HG02973 (cell line): ENCODE measurements at regions not wholly inside any gene's neighbourhood (a gene's known extent, or its start where the extent isn't known, plus 50 kb on each side); places are given as distances from the start of the nearest gene placed in this dataset.

Source experiments
- ATAC-seq: cut with Tn5 transposase; IDR thresholded peaks from one replicate; pipeline ENCODE4 v1.9.1; 2021; ENCODE audit warnings: moderate library complexity; ENCODE audit not compliant: unreplicated experiment

DNA sequence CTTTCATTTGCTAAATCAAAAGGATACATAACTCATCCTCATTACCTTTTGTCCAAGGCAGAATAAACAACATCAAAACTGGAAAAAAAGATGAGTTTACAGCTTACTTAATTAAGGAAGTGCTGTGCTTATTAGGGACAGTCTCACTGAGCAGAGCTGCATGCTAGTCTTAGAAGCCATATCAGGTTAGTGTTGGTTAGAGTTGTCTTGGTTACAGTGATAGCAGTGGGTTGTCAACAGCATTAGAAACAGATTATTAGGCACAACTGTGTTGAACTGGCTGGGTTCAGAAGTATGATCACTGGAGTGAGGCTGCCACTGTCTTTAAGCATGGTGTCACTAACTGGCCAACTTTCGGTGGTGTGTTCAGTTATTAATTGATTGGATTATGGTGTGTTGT is 503.9 kb upstream of the IGFBP3 start:
- no peak for ATAC-seq

DNA sequence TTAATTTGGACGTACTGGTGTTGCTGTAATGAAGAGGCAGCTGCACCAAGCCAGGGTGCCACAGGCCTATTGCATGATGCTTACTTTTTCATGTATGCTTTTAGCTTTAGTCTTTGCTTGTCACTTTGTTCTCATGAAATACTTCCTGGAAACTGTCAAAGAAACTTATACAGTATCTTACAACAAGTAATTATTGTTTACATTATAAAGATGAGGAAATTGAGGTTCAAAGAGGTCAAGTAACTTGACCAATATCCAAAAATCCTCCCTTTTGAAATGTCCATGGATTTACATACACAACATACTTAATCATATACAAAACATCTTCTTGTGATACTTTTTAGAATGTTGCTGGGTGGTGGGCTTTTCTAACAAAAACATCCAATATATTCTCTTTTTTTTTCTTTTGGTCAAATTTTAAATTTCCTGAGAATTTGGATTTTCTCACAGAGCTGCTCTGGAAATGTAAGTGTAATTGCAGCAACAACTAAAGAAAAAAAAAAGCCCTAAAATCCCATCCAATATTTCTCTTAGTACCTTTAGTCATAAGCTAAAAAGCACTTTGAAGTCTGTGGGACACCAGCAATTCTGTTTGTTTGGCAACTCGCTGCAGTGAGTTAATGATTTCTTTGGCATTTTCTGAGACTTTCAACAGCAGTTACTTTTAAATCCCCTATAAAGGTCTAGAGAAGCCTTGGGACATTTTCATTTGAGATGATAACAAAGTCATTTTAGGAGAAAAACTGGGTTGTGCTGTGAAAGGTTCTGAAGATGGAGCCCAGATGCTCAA is 500.6 kb upstream of the IGFBP3 start:
- no peak for ATAC-seq

- ATAC-seq = no peak
Measured at GRCh38 chr7:46414946-46415345, 493.9 kb upstream of the IGFBP3 start.

DNA sequence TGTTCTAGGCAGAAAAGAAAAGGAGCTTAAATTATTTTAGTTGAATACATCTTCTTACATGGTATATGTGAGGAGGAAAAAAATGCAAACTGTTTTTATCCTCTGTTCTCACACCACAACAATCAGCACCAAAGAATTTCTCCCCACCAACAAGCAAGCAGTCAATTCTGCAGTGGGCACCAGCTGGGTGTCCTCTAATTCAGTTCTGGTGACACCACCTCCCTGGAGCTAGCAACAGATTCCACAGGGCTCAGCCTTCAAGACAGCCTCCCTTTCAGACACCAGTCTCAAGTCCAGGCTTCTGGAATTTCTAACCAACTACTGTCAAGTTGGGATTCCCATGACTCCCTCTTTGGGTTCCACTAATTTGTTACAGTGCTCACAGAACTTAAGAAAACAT is 490.2 kb upstream of the IGFBP3 start:
- ATAC-seq = no peak

DNA sequence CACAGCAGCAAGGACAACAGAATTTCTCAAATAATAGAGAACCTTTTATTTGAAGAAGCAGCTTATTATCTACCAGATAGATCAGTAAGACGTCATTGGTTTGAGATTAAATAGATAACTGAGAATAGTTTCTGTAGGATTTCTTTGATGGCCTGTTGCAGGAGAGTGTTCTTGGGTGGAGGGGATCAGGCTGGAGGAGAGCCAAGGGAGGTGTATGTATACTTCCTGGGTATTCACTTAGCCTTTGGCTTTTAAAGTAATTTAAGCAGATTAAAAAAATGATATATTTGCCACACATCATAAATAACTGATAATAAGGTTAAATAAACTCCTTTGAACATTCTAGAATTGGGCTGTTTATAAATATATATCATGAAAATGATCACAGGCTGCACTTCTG is 486.1 kb upstream of the IGFBP3 start:
- ATAC-seq = no peak

- no peak for ATAC-seq
Measured at GRCh38 chr7:46397591-46397990, 476.5 kb upstream of the IGFBP3 start.

DNA sequence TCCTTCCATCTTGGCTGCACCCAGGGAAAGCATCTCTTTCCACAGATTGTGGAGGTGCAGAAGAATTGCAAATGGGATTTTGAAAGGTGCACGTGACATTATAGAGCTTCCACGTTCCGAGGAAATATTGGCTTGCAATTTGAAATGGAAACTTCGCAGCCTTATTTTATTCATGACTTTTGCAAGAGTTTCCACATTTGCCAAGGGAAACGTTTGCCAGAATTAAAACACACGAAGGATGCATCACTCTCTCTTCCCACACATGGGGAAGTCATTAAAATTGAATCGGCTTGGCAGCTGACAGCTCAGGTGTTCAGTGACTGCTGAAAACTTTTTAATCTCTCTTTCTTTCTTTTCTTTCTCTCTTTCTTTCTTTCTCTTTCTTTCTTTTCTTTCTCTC is 475.4 kb upstream of the IGFBP3 start:
- no peak for ATAC-seq

DNA sequence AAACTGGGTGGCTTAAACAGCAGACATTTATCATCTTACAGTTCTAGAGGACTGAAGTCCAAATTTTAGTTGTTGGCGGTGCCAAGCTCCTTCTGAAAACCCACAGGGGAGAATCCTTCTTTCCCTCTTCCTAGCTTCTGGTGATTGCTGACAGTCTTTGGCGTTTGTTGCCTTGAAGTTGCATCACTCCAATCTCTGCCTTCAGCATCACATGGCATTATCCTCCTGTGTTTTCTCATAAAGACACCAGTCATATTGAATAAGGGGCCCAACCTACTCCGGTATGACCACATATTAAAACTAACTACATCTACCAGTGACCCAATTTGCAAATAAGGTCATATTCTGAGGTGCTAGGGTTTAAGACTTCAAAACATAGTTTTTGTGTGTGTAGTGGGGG is 472.1 kb upstream of the IGFBP3 start:
- no peak for ATAC-seq

DNA sequence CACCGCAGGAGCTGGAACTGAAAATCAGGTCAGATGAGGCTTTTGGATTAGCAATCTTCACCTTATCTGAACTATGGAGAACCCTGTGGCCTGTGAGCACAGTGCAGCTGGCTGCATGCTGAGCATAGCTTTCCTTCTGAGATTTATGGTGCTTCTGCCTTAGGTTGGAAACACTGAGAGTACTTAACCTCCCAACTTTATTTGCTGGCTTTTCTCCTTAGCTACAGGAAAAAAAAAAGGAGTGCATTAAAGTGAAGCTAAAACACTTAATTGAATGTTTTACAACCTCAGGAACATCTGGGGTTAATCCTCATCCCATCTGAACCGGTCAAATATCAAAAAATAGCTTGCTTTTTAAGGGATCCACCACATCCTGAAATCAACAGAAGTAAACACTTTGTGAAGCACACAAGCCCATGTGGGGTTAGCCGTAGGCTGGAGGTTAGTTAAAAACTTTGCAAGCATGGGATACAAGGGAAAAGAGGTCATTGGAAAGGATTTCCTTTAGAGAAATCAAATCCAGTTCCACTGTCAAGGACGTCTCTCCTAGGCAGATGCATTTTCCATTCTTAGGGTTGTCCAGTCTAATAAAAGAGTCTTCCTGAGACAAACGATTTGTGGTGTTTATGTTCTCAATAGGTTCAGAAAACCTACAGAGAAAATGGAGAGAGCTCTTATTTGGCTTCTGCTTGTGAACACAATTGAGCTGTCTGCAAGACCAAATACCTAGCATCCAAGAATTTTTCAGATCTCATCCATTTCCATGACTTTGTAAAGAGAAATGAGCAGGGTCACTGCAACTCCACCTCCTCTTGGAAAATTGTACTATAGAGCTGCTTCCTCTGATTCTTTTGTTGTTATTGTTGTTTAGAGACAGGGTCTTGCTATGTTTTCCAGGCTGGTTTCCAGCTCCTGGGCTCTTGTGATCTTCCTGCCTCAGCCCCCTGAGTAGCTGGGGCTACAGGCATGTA is 470.4 kb upstream of the IGFBP3 start:
- no peak for ATAC-seq

DNA sequence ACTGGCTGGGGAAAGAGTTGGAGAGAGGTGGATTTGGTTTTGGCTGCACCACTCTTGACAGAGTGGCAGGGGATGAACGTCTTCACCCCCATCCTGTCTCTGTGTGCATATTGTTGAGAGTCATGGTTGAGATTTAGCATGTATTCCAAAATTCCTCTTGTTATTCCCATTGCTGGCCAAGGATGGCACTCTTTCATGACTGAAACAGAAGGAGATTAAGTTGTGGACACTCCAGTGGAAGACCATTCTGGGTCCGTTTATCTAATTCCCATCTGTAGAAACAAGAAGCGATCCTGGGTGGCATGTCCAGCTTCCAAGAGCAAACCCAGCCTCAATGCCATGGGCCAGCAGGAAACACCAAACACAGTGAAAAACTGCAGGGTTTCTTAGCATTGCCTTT is 469.0 kb upstream of the IGFBP3 start:
- ATAC-seq = no peak

DNA sequence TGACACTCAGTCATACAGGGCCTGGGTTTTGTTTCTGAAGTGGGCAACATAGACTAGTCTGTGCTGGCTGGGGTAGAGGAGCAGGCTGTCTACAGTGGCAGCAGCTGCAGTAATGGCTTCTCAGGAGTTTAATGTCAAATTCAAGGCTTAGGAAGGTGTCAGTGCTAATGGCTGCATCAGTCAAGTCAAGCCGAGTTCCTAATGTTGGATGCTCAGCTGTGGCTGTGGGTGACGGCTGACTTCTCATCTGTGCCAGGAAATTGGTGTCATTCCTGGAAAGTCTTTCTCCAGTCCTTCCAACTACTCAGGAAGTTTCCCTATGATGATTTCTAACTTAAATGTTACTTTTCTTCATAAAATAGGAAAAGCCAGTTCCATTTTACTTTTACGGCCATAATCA is 468.1 kb upstream of the IGFBP3 start:
- ATAC-seq = no peak

GRCh38 chr7:46387646-46388045 is 466.6 kb upstream of the IGFBP3 start:
- ATAC-seq = no peak

DNA sequence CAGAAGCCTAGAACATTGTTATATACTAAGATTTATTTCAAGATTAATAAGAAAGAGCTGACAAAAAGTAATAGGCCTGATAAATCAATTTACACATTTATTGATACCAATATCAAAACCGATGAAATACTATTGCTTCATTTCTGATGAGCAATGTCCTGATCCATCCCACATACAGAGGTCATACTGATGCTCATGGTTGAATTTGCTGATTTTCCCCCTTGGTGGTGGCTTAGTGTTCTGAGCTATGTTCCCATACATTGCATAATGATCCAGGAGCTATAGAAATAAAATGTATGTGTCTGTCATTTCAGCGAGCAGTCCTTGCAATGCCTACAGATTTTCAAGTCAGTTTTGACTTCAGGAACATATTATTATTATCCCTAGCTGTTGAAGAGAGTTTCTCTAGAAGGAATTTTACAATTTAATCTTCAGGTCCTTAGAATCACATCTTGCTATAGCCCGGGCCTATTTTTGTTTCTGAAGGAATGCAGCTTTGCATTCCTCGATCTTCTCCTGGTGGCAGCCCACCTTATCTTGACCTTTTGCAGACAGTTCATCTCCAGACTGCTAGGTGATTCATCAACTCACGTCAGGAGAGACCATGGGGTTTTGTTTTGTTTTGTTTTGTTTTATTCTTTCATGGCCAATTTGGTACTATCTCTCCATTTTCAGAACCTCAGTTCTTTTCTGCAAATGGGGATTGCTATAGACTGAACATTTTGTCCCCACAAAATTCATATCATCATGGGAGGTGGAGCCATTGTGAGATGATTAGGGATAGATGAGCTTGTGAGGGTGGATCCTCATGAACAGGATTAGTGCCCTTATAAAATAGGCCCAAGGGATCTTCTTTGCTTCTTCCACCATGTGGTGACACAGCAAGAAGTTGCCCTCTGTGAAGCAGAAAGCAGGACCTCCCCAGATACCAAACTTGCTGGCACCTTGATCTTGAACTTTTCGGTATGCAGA is 465.6 kb upstream of the IGFBP3 start:
- ATAC-seq = no peak

- no peak for ATAC-seq
Measured at GRCh38 chr7:46385662-46386309, 464.7 kb upstream of the IGFBP3 start.

GRCh38 chr7:46383605-46384004 is 462.5 kb upstream of the IGFBP3 start:
- no peak for ATAC-seq

DNA sequence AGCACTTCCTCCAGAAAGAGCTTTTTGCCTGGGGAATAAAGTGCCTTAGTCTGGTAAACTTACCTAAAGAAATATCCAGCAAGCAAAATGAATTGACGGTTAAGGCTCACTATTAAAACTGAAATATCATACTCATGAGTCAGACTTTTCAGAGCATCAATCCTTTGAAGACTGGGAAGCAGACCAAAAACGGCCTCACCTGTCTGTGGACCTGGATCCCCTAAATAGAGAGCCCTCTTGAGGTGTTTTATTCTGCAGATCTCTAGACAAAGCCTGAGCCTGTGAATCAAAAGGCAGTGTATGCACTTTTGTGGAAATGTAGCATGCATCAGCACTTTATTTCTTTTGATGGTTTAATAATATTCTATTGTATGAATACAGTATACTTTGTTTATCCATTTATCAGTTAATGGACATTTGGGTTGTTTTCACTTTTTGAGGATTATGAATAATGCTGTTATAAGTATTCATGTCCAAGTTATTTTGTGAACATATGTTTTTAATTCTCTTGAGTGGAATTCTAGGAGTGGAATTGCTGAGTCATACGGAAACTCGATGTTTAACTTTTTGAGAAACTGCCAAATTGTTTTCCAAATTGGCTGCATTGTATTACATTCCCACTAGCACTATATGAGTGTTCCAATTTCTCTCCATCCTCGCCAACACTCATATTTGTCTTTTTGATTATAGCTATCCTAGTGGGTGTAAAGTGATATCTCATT is 449.0 kb upstream of the IGFBP3 start:
- no peak for ATAC-seq

- no peak for ATAC-seq
Measured at GRCh38 chr7:46368871-46369270, 447.8 kb upstream of the IGFBP3 start.

- ATAC-seq = no peak
Measured at GRCh38 chr7:46366526-46366925, 445.5 kb upstream of the IGFBP3 start.

- ATAC-seq = no peak
Measured at GRCh38 chr7:46363688-46364087, 442.6 kb upstream of the IGFBP3 start.

GRCh38 chr7:46360811-46361210 is 439.7 kb upstream of the IGFBP3 start:
- ATAC-seq = no peak
